Vagina (tissue), 2 donors: ENCODE measurements at regions not wholly inside any gene's neighbourhood (a gene's known extent, or its start where the extent isn't known, plus 50 kb on each side); places are given as distances from the start of the nearest gene placed in this dataset.

ENCODE experiments used
- CTCF ChIP-seq, 3 experiments: fragments of 450-650 bp in 2 of 3; fragments of 200-600 bp in 1 of 3; sonication (generic) in 1 of 3; IDR thresholded peaks; one replicate each; pipeline ENCODE4 v1.5.1; 2017 to 2019; ENCODE audit warnings: antibody characterized with exemption in 3 of 3, mild to moderate bottlenecking in 2 of 3, moderate library complexity in 2 of 3
- POLR2A ChIP-seq, 2 donors: fragments of 450-650 bp; IDR thresholded peaks; one replicate each; pipeline ENCODE4 v1.6.1; 2017; ENCODE audit warnings: antibody characterized with exemption in 2 of 2, mild to moderate bottlenecking in 2 of 2, moderate library complexity in 2 of 2
- POLR2AphosphoS5 ChIP-seq, 2 donors: sonication (generic); formaldehyde crosslinking; IDR thresholded peaks; one replicate each; pipeline ENCODE4 v1.9.0; 2017; ENCODE audit warnings: antibody characterized with exemption in 2 of 2, mild to moderate bottlenecking in 2 of 2, low read depth in 1 of 2; ENCODE audit not compliant: insufficient read depth in 1 of 2

- no peak for TF ChIP-seq POLR2A (IDR thresholded peaks at IDR 0.05)
- no peak for TF ChIP-seq CTCF (IDR thresholded peaks at IDR 0.05)
- no peak for TF ChIP-seq POLR2AphosphoS5 (IDR thresholded peaks at IDR 0.05; ENCODE audit: insufficient read depth in 1 of 2, low read depth in 1 of 2)
Observed at GRCh38 chr4:24256547-24256946, 327.8 kb downstream of the DHX15 start.
